ENCODE measurements at regions not wholly inside any gene's neighbourhood (a gene's known extent, or its start where the extent isn't known, plus 50 kb on each side); places are given as distances from the start of the nearest gene placed in this dataset.

- no peak for TF ChIP-seq CTCF (IDR thresholded peaks at IDR 0.05)
- no peak for TF ChIP-seq POLR2A (IDR thresholded peaks at IDR 0.05)
Observed at GRCh38 chr3:154625756-154626155, 195.8 kb upstream of the GPR149 start.
